Activated gamma-delta T cell treated with Interleukin-2 at 50 U/mL for 16 hours (primary cell): ENCODE measurements at regions not wholly inside any gene's neighbourhood (a gene's known extent, or its start where the extent isn't known, plus 50 kb on each side); places are given as distances from the start of the nearest gene placed in this dataset.
"Not testable (repeated sequence)": the region's sequence is repeated elsewhere in the genome, so short reads cannot be mapped to it uniquely, and the experiment has no call there.

Source experiments
- DNase-seq: peaks from one replicate; pipeline ENCODE4 v3.0.0-alpha.2; 2020

DNA sequence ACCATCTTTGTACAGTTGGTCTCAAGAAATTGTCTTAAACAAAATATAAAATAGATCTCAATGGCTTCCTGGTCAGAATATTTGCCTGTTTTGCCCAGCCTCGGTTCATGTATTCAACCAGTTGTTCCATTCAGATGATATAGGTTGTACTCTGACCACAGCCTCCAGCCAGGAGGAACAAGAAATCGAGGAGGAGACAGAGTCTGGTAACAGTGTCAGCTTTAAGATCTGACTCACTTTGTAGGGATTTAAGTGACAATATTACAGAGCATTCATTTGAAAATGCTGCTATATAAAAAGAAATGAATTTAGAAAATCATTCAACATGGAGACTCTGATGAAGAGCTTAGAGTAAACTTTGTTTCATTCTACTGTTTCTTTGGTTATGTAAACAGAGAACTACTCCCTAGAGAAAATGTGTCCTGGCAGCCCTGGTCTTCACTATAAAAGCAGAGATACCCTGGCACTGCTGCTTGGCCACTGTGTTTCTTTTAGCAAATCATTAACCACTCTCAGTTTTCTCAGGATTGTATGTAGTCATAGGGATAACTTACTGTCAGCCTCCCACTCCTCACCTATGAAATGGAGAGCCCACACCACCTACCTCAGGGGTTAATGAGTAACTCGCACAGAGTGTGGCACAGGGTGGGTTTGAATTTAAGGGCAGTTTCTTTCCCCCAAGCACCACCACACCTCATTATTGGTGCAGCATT lies 53.5 kb downstream of the PAGE2 start:
- DNase-seq: no peak

DNA sequence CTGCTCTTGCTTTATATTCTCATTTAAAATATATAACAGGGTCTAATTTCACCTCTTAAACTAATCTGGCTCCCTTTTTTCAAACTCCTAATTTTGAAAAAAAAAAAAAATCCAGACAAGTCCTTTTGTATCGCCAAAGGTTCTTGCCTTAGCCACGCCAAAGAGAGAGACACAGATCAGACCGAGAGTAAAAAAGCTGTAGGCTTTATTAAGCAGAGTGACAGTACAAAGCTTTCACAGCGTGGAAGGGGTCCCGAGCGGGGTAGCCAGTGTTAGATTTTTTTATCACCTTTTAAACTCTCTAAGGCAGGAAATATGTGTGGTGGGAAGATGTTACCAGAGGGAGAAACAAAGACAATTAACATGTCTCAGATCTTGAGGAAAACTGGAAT lies 54.1 kb downstream of the PAGE2 start:
- DNase-seq: no peak

DNA sequence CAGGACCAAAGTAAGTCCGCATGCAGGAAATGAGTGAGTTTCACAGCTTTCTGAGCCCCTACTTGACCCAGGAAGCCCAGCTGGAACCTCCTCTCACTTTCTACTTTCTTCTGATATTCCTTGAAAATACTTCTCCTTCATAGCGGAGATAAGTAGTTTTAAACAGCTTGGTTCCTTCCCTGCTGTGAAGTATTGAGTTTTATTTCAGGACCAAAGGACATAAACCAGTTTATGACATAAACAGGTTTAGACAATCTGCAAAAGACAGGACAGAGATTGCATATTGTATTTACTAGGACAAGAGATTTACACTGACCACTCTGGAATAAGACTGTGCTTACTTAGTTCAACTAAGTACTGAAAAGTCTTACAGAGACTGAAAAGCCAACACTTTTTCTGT lies 54.8 kb downstream of the PAGE2 start:
- no peak for DNase-seq

DNA sequence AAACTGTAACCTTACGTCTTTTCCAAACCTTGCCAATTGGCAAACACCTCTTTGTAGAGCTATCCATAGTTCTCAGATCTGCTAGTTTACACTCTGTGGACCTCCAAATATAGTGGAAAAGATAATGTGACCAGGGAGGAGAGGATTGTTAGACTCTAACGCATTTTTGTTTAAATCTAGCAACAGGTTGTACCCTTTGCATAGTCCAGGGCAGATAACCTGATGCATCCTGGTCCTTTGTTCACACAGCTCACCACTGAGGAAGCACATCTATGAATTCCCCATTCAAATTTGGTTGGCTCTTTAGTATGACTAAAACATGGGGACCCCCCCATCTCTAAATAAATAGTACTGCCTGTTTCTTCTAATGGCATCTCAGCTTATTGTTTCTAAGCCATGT lies 55.9 kb downstream of the PAGE2 start:
- DNase-seq: no peak

DNA sequence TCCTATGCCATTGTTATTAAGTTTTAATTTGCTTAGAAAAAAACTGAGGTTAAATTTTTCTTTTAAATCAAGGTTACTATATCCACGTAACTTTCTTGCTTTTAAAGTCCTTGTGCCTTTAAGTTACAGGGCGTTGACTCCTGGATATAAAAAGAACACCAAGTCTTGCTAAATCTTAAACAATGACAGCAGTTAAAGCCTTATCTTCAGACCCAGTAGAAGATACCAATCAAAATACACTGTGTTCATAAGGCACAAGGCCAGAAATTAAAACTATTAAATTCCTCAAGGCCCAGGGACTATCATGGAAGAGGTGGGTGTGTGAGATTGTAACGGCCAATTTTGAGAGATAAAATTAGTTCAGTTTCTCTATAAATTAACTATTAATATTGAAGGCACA lies 60.4 kb downstream of the PAGE2 start:
- DNase-seq: no peak

DNA sequence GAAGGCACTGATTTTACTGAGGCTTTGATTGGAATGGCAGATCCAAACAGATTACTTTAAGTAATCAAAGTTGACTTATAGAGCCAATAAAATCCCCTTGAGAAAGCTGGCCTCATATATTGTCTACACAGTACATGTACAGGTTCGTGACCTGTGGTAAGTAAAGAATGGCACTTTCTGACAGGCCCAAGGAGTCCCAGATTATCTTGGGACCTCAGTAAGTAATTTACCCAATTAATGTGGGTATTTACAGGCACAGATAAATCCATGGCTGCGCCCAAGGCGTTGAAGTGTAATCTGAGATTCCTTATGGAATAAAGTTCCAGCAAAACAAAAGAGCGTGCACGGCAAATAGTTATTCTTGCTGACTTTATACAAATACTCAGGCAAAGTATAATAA lies 62.4 kb downstream of the PAGE2 start:
- DNase-seq: no peak

DNA sequence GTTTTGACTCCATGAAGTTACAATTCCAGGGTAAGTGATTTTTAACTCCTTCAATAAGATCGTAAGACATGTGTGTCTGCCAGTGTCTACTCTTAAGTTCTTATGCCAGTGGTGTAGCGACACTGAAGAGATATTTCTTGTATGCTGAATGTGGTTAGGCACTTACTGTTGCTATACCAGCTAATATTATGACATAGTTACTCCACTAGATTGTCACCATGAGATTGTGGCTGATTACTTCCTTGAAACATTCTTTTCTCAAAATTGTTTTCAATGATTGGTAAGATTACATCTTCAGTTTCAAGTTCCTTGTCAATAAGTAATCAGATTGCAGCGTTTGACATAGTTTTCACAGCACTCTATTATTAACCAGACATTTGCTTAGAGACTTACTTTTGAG lies 60.6 kb upstream of the PAGE5 start:
- no peak for DNase-seq

DNA sequence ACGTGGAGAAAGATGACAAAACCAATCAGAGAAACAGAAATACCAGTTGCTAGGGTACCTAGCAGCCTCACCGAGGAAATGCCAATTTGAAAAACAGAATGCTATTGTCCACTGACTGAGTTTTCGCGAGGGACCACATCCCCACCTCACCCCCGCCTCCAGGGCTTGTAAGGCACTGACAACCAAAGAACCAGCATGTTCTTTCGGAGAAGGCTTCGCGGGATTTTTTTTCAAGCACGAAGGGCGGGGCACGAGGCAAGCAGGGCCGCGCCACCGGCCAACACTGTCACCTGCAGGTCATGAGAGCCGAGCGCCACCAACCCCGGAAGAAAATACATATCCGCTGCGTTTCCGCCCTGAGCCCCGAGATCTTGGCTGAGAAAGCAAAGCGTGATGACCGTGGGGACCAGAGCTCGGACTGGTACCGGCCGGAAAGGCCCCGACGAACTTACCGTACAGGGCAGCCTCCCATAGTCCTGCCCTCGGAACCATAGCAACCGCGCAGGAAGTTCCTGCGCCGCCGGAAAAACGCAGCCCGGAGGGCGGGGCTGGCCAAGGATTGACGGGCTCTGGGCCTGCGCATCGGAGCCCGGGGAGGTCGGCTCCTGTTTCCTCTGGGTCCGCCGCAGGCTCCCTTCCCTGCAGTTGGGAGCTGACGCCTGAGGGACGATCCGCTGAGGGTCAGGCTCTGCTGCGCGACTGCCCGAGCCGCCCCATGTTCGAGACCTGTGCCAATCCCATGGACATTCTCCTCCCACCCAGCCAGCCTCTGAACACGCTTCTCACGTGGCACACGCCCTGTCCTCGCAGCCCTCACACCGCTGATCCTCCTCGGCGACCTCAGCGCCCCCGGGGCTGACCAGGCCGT lies 59.2 kb upstream of the PAGE5 start:
- DNase-seq: peak; percentile 89

DNA sequence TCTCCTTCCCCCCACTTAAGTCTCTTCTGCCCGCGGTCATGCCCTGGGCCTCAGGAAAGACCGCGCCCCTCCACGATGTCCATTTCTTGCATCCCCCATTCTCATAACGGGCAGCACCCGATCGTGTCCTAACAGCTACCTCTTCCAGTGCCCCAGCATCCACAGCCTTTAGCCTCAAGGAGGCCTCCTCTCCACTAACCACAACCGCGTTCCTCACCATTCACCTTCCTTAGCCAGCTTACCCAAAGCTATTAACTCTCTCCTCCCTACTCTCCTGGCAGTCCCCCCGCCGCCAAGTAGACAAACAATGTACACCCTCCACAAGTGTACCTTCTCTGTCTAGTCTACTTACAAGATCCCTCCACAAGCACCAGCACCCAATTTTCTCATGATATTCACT lies 58.6 kb upstream of the PAGE5 start:
- DNase-seq: no peak

DNA sequence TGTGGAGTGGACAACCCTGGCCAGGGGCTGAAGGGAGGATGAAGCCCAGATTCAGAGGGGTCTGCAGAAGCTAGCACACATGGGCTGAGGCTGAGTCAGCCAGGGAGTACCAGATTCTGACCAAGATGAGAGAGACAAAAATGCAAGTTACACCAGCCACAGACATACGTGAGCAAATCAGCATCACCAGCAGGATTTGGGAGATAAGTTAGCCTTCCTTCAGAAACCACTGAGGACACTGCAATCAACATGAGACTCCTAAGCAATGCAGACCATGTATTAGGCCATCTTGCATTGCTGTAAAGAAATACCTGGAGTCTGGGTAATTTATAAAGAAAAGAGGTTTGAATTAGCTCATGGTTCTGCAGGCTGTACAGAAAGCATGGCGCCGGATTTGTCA lies 57.0 kb upstream of the PAGE5 start:
- no peak for DNase-seq

DNA sequence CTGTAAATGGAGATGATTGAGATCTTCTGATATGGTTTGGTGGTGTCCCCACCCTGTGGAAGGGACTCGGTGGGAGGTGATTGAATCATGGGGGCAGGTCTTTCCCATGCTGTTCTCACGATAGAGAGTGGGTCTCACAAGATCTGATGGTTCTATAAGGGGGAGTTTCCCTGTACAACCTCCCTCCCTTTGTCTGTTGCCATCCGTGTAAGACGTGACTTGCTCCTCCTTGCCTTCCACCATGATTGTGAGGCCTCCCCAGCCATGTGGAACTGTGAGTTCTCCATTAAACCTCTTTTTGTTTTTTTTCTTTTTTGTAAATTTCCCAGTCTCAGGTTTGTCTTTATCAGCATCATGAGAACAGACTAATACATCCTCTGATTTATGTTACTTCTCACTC lies 55.1 kb upstream of the PAGE5 start:
- DNase-seq: not testable (repeated sequence)

DNA sequence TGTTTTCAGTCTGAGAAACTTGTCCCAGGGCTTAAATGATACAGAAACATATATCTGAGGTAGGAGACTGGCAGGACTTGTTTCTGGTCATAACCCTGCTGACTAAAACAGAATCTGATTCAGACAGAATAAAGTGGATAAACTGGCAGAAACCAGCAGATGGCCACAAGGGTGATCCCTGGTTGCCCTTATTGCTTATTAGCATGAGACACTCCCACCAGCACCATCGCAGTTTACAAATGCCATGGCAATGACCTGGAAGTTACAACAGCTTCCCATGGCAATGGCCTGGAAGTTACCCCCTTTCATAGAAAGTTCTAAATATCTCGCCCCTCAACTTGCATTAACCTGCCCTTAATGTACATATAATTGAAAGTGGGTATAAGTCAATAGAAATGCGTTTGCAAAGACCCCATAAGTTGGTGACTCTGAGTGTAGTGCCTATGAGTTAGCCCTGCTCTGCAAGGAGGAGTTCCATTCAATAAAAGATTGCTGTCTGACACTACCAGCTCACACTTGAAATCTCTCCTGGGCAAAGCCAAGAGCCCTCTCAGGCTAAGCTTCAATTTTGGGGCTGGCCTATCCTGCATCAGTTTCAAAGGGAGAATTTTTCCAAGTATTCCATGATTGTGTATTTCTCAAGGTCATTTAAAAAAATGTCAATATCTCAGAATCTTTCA lies 52.9 kb upstream of the PAGE5 start:
- DNase-seq: no peak

DNA sequence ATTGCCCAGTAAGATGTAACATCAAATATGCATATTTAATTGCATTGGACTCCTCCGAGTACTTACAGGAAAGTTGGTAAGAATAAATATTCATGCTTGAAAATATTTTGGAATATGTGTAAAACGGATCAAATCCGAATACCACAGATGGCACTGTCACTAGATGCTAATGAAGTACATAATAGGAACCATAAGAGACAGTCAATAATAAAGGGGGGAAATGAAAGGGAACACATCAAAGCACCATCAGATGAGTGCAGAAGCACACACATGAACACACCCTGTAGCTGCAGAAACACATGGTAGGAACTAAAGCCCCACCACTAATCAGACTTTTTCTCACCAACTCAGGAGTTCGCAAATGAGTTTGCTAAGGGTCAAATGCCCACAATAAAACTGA lies 52.2 kb upstream of the PAGE5 start:
- DNase-seq: no peak

DNA sequence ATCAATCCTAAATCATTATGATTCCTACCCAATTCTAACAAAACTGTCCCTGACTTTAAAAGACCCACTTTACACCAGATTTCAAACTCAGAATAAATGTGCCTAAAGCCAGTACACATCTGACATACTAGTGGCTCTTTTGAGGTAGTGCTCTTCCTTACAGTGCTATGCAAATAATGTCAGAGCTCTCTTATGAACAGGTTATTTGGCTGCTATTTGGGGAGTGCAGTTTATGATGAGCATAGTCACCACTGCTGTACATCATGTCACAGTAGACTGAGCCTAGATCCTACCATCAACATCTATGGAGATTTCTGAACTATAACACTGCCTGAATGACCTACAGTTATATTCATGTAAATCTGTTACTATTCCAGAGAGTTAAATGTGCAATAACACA lies 50.4 kb upstream of the PAGE5 start:
- DNase-seq: no peak
